ENCODE measurements at regions not wholly inside any gene's neighbourhood (a gene's known extent, or its start where the extent isn't known, plus 50 kb on each side); places are given as distances from the start of the nearest gene placed in this dataset.

GRCh38 chr13:40139896-40140520 is 484.5 kb downstream of the COG6 start:
- H3K79me2 ChIP-seq (ENCODE audit: insufficient read depth, low read length), result no peaks in the 10 kb centered on the region
- no peak overlapping the region for H3K4me3 ChIP-seq (ENCODE audit: insufficient read depth, low read length, poor library complexity, severe bottlenecking)
- H3K9me3 ChIP-seq (ENCODE audit: insufficient read depth, low read length), result no peaks in the 10 kb centered on the region
- H3F3A ChIP-seq (ENCODE audit: insufficient read depth), result no peaks in the 10 kb centered on the region
- H3K9me2 ChIP-seq (replicated peaks; ENCODE audit: insufficient read depth, low read length), result no peaks in the 10 kb centered on the region
- no peak overlapping the region for H2AFZ ChIP-seq (ENCODE audit: low read depth, low read length, severe bottlenecking)
- no peak overlapping the region for H3K27ac ChIP-seq (ENCODE audit: low read depth, low read length)
- no peaks in the 10 kb centered on the region for H4K20me1 ChIP-seq (ENCODE audit: low read depth, low read length)
- TF ChIP-seq EZH2phosphoT487 (conservative IDR thresholded peaks at IDR 0.05; ENCODE audit: low read length) (no peak), CTCF (IDR thresholded peaks at IDR 0.05; ENCODE audit: insufficient read depth, low read length, poor library complexity, severe bottlenecking) (no peak)
- H3K9ac ChIP-seq (ENCODE audit: low read length), result no peak overlapping the region
- H3K4me2 ChIP-seq (ENCODE audit: low read depth, low read length, poor library complexity, severe bottlenecking), result no peak overlapping the region
- H3K27me3 ChIP-seq (ENCODE audit: low read length), result no peaks in the 10 kb centered on the region
- H3K36me3 ChIP-seq (ENCODE audit: low read length), result no peaks in the 10 kb centered on the region

- H3K9me2 ChIP-seq (replicated peaks; ENCODE audit: insufficient read depth, low read length), result no peaks in the 10 kb centered on the region
- no peaks in the 10 kb centered on the region for H3K9me3 ChIP-seq (ENCODE audit: insufficient read depth, low read length)
- H3K4me3 ChIP-seq (ENCODE audit: insufficient read depth, low read length, poor library complexity, severe bottlenecking), result no peak overlapping the region
- H3F3A ChIP-seq (ENCODE audit: insufficient read depth), result no peaks in the 10 kb centered on the region
- no peak overlapping the region for H2AFZ ChIP-seq (ENCODE audit: low read depth, low read length, severe bottlenecking)
- no peaks in the 10 kb centered on the region for H3K36me3 ChIP-seq (ENCODE audit: low read length)
- no peaks in the 10 kb centered on the region for H3K27me3 ChIP-seq (ENCODE audit: low read length)
- TF ChIP-seq CTCF (IDR thresholded peaks at IDR 0.05; ENCODE audit: insufficient read depth, low read length, poor library complexity, severe bottlenecking), result no peak
- TF ChIP-seq EZH2phosphoT487 (conservative IDR thresholded peaks at IDR 0.05; ENCODE audit: low read length), result no peak
- no peaks in the 10 kb centered on the region for H3K79me2 ChIP-seq (ENCODE audit: insufficient read depth, low read length)
- H3K27ac ChIP-seq (ENCODE audit: low read depth, low read length), result no peak overlapping the region
- H3K9ac ChIP-seq (ENCODE audit: low read length), result no peak overlapping the region
- H3K4me2 ChIP-seq (ENCODE audit: low read depth, low read length, poor library complexity, severe bottlenecking), result no peak overlapping the region
- no peaks in the 10 kb centered on the region for H4K20me1 ChIP-seq (ENCODE audit: low read depth, low read length)
Measured at GRCh38 chr13:40141859-40142555, 486.5 kb downstream of the COG6 start.

- Histone ChIP-seq H2AFZ (ENCODE audit: low read depth, low read length, severe bottlenecking) (no peak overlapping the region), H3K27me3 (ENCODE audit: low read length) (no peaks in the 10 kb centered on the region), H3K4me2 (ENCODE audit: low read depth, low read length, poor library complexity, severe bottlenecking) (no peak overlapping the region), H3K36me3 (ENCODE audit: low read length) (no peaks in the 10 kb centered on the region), H3K9me2 (replicated peaks; ENCODE audit: insufficient read depth, low read length) (no peaks in the 10 kb centered on the region), H4K20me1 (ENCODE audit: low read depth, low read length) (no peaks in the 10 kb centered on the region), H3K9me3 (ENCODE audit: insufficient read depth, low read length) (no peaks in the 10 kb centered on the region), H3K9ac (ENCODE audit: low read length) (no peak overlapping the region), H3K27ac (ENCODE audit: low read depth, low read length) (no peak overlapping the region), H3K79me2 (ENCODE audit: insufficient read depth, low read length) (no peaks in the 10 kb centered on the region), H3K4me3 (ENCODE audit: insufficient read depth, low read length, poor library complexity, severe bottlenecking) (no peak overlapping the region), H3F3A (ENCODE audit: insufficient read depth) (no peaks in the 10 kb centered on the region)
- TF ChIP-seq EZH2phosphoT487 (conservative IDR thresholded peaks at IDR 0.05; ENCODE audit: low read length) (no peak), CTCF (IDR thresholded peaks at IDR 0.05; ENCODE audit: insufficient read depth, low read length, poor library complexity, severe bottlenecking) (no peak)
Measured at GRCh38 chr13:40143106-40143505, 487.6 kb downstream of the COG6 start.

Measured in SU-DHL-6 (cell line).